Panc1 (cell line): ENCODE measurements at regions not wholly inside any gene's neighbourhood (a gene's known extent, or its start where the extent isn't known, plus 50 kb on each side); places are given as distances from the start of the nearest gene placed in this dataset.

ENCODE experiments used
- CTCF ChIP-seq: fragments of 450-650 bp; IDR thresholded peaks from 2 replicates; pipeline ENCODE4 v1.5.1; 2017; ENCODE audit warnings: mild to moderate bottlenecking
- POLR2AphosphoS5 ChIP-seq: IDR thresholded peaks from 2 replicates; pipeline ENCODE4 v1.6.1; 2012; ENCODE audit warnings: mild to moderate bottlenecking, low read depth, low read length, moderate library complexity
- SIN3A ChIP-seq: IDR thresholded peaks from 2 replicates; pipeline ENCODE4 v1.6.1; 2012; ENCODE audit warnings: low read depth, mild to moderate bottlenecking, low read length, moderate library complexity, borderline replicate concordance; ENCODE audit not compliant: insufficient read depth
- TCF7L2 ChIP-seq: IDR thresholded peaks from 2 replicates; pipeline ENCODE4 v1.6.1; 2011; ENCODE audit warnings: mild to moderate bottlenecking, low read depth, low read length, inconsistent platforms
- TF ChIP-seq, protein P1 (sequence below), 2 experiments: IDR thresholded peaks; 2 replicates each; pipeline ENCODE4 v1.6.1; 2011 to 2012; ENCODE audit warnings: low read depth in 2 of 2, control low read depth in 1 of 2, low read length in 1 of 2, mild to moderate bottlenecking in 1 of 2, moderate library complexity in 1 of 2; ENCODE audit not compliant: insufficient read depth in 1 of 2

- TF ChIP-seq, protein P1, sequence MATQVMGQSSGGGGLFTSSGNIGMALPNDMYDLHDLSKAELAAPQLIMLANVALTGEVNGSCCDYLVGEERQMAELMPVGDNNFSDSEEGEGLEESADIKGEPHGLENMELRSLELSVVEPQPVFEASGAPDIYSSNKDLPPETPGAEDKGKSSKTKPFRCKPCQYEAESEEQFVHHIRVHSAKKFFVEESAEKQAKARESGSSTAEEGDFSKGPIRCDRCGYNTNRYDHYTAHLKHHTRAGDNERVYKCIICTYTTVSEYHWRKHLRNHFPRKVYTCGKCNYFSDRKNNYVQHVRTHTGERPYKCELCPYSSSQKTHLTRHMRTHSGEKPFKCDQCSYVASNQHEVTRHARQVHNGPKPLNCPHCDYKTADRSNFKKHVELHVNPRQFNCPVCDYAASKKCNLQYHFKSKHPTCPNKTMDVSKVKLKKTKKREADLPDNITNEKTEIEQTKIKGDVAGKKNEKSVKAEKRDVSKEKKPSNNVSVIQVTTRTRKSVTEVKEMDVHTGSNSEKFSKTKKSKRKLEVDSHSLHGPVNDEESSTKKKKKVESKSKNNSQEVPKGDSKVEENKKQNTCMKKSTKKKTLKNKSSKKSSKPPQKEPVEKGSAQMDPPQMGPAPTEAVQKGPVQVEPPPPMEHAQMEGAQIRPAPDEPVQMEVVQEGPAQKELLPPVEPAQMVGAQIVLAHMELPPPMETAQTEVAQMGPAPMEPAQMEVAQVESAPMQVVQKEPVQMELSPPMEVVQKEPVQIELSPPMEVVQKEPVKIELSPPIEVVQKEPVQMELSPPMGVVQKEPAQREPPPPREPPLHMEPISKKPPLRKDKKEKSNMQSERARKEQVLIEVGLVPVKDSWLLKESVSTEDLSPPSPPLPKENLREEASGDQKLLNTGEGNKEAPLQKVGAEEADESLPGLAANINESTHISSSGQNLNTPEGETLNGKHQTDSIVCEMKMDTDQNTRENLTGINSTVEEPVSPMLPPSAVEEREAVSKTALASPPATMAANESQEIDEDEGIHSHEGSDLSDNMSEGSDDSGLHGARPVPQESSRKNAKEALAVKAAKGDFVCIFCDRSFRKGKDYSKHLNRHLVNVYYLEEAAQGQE (IDR thresholded peaks at IDR 0.05; ENCODE audit: insufficient read depth in 1 of 2, low read depth in 2 of 2, low read length in 1 of 2), result no peak
- TF ChIP-seq CTCF (no peak), POLR2AphosphoS5 (no peak), SIN3A (no peak), TCF7L2 (no peak)
These were observed 58.3 kb upstream of the UPP2 start for GRCh38 chr2:158043181-158043948.
